T1000 (cell line): ENCODE measurements at regions not wholly inside any gene's neighbourhood (a gene's known extent, or its start where the extent isn't known, plus 50 kb on each side); places are given as distances from the start of the nearest gene placed in this dataset.

Source experiments
- DNase-seq: peaks from one replicate; lab custom pipeline; 2025; ENCODE audit warnings: mixed read lengths; lab: John Stamatoyannopoulos, UW

DNA sequence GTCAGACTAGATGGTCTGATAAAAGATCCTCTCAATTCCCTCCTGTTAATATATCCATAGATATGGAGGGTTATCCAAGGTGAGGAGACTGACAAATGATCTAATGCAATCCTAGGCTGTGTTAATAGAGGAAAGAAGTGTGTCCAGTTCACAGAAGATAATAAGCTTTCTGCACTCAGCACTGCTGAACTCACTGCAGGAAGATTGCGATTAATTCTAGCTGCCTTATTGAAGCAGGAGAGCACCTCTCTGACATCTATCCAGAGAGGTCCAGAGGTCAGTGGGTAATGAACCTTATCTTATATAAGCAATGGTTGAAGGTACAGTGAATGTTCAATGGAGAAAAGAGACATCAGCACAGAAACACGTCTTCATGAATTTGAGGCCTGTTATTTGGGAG, 75.9 kb upstream of the SLC10A2 start:
- DNase-seq, result no peak

DNA sequence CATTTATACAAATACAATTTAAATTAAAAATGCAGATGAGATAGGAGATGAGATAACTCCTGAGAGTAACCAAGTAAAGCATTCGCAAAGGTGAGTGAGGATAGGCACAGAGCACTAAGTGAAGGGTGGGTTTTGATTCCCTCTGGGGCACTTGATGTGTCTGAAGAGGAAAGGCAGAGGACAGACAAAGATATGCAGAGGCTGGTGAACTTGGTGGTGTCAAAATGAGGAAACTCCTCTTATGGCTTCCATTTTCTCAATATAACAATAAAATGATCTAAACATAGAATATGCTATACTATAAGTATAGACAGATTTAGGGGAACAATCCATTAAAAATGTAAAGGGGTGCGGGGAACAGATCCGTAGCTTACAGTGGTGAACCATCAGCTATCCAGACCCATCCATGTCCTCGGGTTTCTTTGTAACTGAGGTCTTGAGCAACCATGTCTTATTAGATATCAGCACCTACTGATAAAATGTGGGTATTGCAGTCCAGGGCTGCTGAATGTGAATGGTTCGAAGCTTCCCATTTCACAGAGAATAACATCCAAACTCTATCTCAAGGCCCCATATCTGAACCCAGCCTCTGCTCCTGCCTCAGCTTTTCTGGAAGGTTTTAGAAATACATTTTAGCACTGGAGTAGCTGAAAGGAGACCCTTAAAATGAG, 73.9 kb upstream of the SLC10A2 start:
- DNase-seq, result no peak

- no peak for DNase-seq
Observed at GRCh38 chr13:103134271-103134670, 68.1 kb upstream of the SLC10A2 start.

DNA sequence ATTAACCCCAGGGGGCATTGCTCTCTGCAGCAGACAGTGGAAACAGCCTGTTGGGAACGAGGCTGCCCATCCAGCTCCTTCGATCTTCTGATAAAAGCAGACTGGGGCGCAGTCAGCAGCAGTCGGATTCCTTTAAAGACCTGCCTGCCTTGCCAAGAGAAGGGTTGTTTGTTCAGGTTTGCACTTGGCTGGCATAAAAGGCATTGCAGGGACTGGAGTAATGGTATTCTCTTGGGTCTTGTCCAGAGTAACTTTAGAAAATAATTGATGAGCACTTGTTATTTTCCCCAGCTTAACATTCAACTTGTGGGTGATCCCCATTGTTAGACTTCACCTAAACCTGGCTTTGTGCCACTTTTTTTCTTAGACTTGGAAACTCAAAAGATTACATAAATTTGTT, 67.3 kb upstream of the SLC10A2 start:
- no peak for DNase-seq

DNA sequence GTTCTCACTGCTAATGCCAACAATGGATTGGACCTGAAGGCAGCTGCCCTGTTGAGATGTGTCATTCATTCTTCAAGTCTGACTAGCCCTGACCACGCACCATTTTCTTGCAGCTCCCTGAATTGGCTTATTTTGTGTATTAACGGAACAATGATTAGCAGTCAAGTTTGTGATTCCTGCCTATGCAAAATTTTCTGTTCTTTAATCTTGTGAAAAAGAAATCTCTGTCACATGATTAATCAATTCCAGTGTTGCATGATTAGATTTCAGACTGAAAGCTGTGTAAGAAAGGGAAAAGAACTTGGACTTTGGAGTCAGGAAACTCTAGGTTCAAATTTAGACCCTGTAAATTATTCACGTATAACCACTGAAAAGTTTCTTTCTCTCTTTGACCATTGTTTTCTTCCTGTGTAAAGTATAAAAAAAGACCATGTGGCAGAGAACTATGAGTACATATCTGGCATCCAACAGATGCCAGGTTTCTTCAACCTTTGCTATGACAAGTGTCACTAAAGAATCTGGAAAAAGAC, 64.5 kb upstream of the SLC10A2 start:
- no peak for DNase-seq

DNA sequence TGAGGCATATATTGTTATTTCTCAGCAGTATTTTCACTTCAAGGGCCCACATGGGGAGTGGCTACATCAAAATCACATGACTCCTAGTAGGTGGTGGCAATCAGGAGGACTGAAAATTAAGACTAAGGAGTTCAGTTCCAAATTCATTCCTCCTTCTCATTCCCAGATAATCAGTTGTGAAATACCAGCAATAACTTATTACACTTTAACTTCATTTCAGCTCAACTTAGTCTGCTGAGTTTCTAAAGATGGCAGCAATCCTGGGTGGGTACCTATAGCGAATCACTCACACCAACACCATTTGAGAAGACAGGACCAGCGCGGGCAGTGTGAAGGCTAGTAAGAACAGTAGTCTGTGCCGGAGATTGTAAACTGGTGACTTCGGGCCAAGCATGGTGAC, 63.9 kb upstream of the SLC10A2 start:
- DNase-seq, result no peak
